H1 (cell line): ENCODE measurements at regions not wholly inside any gene's neighbourhood (a gene's known extent, or its start where the extent isn't known, plus 50 kb on each side); places are given as distances from the start of the nearest gene placed in this dataset.

Experiments
- CTCF ChIA-PET: fragments of 300-600 bp; sonication (Branson Sonifier 250); formaldehyde crosslinking; loops from one replicate; lab custom pipeline; 2021; ENCODE audit not compliant: partially characterized antibody; lab: Charles Lee
- POLR2A ChIA-PET: fragments of 300-600 bp; sonication (Branson Sonifier 250); formaldehyde crosslinking; loops from one replicate; lab custom pipeline; 2021; ENCODE audit warnings: inconsistent platforms; ENCODE audit not compliant: partially characterized antibody; lab: Charles Lee
- DNase-seq, 2 experiments: peaks; one replicate each; pipeline versions ENCODE4 v3.0.0 to v3.0.0-alpha.2; 2010 to 2022; ENCODE audit warnings: low spot score in 2 of 2, low read depth in 1 of 2, mixed read lengths in 1 of 2
- FAIRE-seq: peaks from 2 replicates; lab custom pipeline; 2011; peaks lifted over from hg19 to GRCh38; lab: Jason Lieb, UNC
- H2AFZ ChIP-seq: 2 replicates; pipeline ENCODE4 v1.8.1; 2012; ENCODE audit warnings: low read length, inconsistent platforms
- H2AK5ac ChIP-seq: 2 replicates; pipeline ENCODE4 v1.6.1; 2013; ENCODE audit warnings: low read depth, low read length
- H2BK120ac ChIP-seq: replicated peaks from 2 replicates; pipeline ENCODE3; 2013; ENCODE audit warnings: low read depth, low read length, inconsistent platforms
- H2BK12ac ChIP-seq: 2 replicates; pipeline ENCODE4 v1.6.1; 2013; ENCODE audit warnings: low read depth, low read length
- H2BK15ac ChIP-seq: 2 replicates; pipeline ENCODE4 v1.6.1; 2013; ENCODE audit warnings: low read length
- H2BK20ac ChIP-seq: 2 replicates; pipeline ENCODE4 v1.6.1; 2013; ENCODE audit warnings: low read length
- H2BK5ac ChIP-seq: 2 replicates; pipeline ENCODE4 v1.6.1; 2013; ENCODE audit warnings: low read depth, low read length
- H3K14ac ChIP-seq: 2 replicates; pipeline ENCODE4 v1.6.1; 2013; ENCODE audit warnings: inconsistent platforms; ENCODE audit not compliant: insufficient read length
- H3K18ac ChIP-seq: 2 replicates; pipeline ENCODE4 v1.6.1; 2013; ENCODE audit warnings: low read length; ENCODE audit errors: extremely low read depth
- H3K23ac ChIP-seq: 2 replicates; pipeline ENCODE4 v1.6.1; 2013; ENCODE audit warnings: inconsistent platforms; ENCODE audit not compliant: insufficient read length
- H3K23me2 ChIP-seq: 2 replicates; pipeline ENCODE4 v1.6.1; 2013; ENCODE audit warnings: low read depth, low read length
- H3K27ac ChIP-seq: 2 replicates; pipeline ENCODE4 v1.6.1; 2011; ENCODE audit warnings: low read depth, low read length, inconsistent platforms
- H3K27me3 ChIP-seq, 4 experiments: replicated peaks in 1 of 4; 1 replicate in 1 of 4; 2 replicates in 3 of 4; pipeline versions ENCODE4 v1.6.1 to v1.8.1; 2011 to 2013; ENCODE audit warnings: low read length in 3 of 4, mild to moderate bottlenecking in 3 of 4, inconsistent platforms in 2 of 4, mixed read lengths in 2 of 4, moderate library complexity in 1 of 4; ENCODE audit not compliant: control insufficient read depth in 3 of 4, insufficient read depth in 3 of 4; ENCODE audit errors: extremely low read depth in 1 of 4
- H3K36me3 ChIP-seq, 4 experiments: 2 replicates each; pipeline versions ENCODE4 v1.6.1 to v1.8.1; 2011 to 2013; ENCODE audit warnings: mild to moderate bottlenecking in 4 of 4, low read length in 3 of 4, moderate library complexity in 2 of 4, control low read depth in 1 of 4, inconsistent platforms in 1 of 4; ENCODE audit not compliant: insufficient read depth in 4 of 4, control insufficient read depth in 2 of 4
- H3K4ac ChIP-seq: replicated peaks from 2 replicates; pipeline ENCODE3; 2013; ENCODE audit warnings: low read length, low read depth, mixed read lengths, inconsistent platforms; ENCODE audit not compliant: insufficient read length
- H3K4me1 ChIP-seq, 4 experiments: replicated peaks in 1 of 4; 1 replicate in 1 of 4; 2 replicates in 3 of 4; pipeline versions ENCODE4 v1.6.1 to v1.8.1; 2011 to 2013; ENCODE audit warnings: low read length in 3 of 4, inconsistent platforms in 2 of 4, mixed read lengths in 1 of 4; ENCODE audit not compliant: insufficient read depth in 4 of 4, control insufficient read depth in 3 of 4
- H3K4me2 ChIP-seq, 2 experiments: 2 replicates each; pipeline versions ENCODE4 v1.6.1 to v1.8.1; 2011 to 2013; ENCODE audit warnings: low read depth in 2 of 2, low read length in 2 of 2, control low read depth in 1 of 2, inconsistent platforms in 1 of 2, mild to moderate bottlenecking in 1 of 2; ENCODE audit not compliant: insufficient read depth in 1 of 2
- H3K4me3 ChIP-seq, 4 experiments: fragments of 200-600, 300-600 bp in 1 of 4; sonication (generic), shearing (Covaris generic), sonication (Bioruptor Twin) in 1 of 4; 2 replicates each; pipeline versions ENCODE4 v1.5.1 to v1.8.1; 2011 to 2016; ENCODE audit warnings: low read length in 4 of 4, low read depth in 3 of 4, control low read depth in 2 of 4, inconsistent platforms in 2 of 4, mild to moderate bottlenecking in 2 of 4, mixed read lengths in 1 of 4, moderate library complexity in 1 of 4; ENCODE audit not compliant: insufficient read depth in 2 of 4; ENCODE audit errors: extremely low read depth in 1 of 4
- H3K56ac ChIP-seq: replicated peaks from 2 replicates; pipeline ENCODE3; 2013; ENCODE audit warnings: low read depth, mild to moderate bottlenecking, mixed read lengths, low read length, inconsistent platforms; ENCODE audit not compliant: insufficient read length
- H3K79me1 ChIP-seq: 2 replicates; pipeline ENCODE4 v1.6.1; 2013; ENCODE audit warnings: low read depth, low read length, control low read depth
- H3K79me2 ChIP-seq, 2 experiments: 2 replicates each; pipeline versions ENCODE4 v1.6.1 to v1.8.1; 2012 to 2013; ENCODE audit warnings: low read length in 2 of 2, mild to moderate bottlenecking in 2 of 2, inconsistent platforms in 1 of 2; ENCODE audit not compliant: insufficient read depth in 2 of 2, control insufficient read depth in 1 of 2
- H3K9ac ChIP-seq, 4 experiments: replicated peaks in 1 of 4; 1 replicate in 1 of 4; 2 replicates in 3 of 4; pipeline versions ENCODE4 v1.6.1 to v1.8.1; 2011 to 2013; ENCODE audit warnings: low read depth in 3 of 4, low read length in 3 of 4, control low read depth in 2 of 4, mild to moderate bottlenecking in 2 of 4, moderate library complexity in 2 of 4, inconsistent platforms in 1 of 4; ENCODE audit errors: extremely low read depth in 1 of 4
- H3K9me3 ChIP-seq, 2 experiments: 2 replicates each; pipeline versions ENCODE4 v1.6.1 to v1.8.1; 2012 to 2013; ENCODE audit warnings: mild to moderate bottlenecking in 2 of 2, moderate library complexity in 2 of 2, control low read depth in 1 of 2, inconsistent platforms in 1 of 2, low read depth in 1 of 2, low read length in 1 of 2, mixed read lengths in 1 of 2; ENCODE audit not compliant: insufficient read depth in 2 of 2
- H4K20me1 ChIP-seq, 2 experiments: replicated peaks in 1 of 2; 2 replicates each; pipeline versions ENCODE3 to v1.8.1; 2011 to 2013; ENCODE audit warnings: inconsistent platforms in 2 of 2, low read length in 2 of 2, mild to moderate bottlenecking in 1 of 2; ENCODE audit not compliant: insufficient read depth in 2 of 2, control insufficient read depth in 1 of 2
- H4K5ac ChIP-seq: 2 replicates; pipeline ENCODE4 v1.6.1; 2013; ENCODE audit warnings: low read length, low read depth, mixed read lengths, inconsistent platforms; ENCODE audit not compliant: insufficient read length
- H4K8ac ChIP-seq: 2 replicates; pipeline ENCODE4 v1.8.0; 2013; ENCODE audit warnings: mild to moderate bottlenecking, moderate library complexity, low read length, inconsistent platforms; ENCODE audit not compliant: insufficient read depth; ENCODE audit errors: extremely low read depth
- H4K91ac ChIP-seq: replicated peaks from 2 replicates; pipeline ENCODE3; 2013; ENCODE audit warnings: low read length, mixed read lengths, inconsistent platforms; ENCODE audit not compliant: insufficient read length
- NANOG ChIP-seq: IDR thresholded peaks from 2 replicates; pipeline ENCODE4 v1.6.1; 2011; ENCODE audit warnings: low read length, low read depth, mild to moderate bottlenecking, inconsistent platforms; ENCODE audit not compliant: insufficient read depth, poor library complexity, severe bottlenecking
- WGBS, 2 experiments: shearing (Covaris generic) in 1 of 2; methylation state at CpG; one replicate each; pipeline versions ENCODE4 v1.1.6 to v1.1.7; 2013 to 2015; ENCODE audit warnings: low lambda C conversion rate in 2 of 2, mixed read lengths in 2 of 2, inconsistent platforms in 1 of 2, low coverage in 1 of 2, missing lambda C conversion rate in 1 of 2; ENCODE audit not compliant: insufficient replicate concordance in 2 of 2, insufficient coverage in 1 of 2, insufficient read length in 1 of 2; ENCODE audit errors: extremely low coverage in 1 of 2, missing lambda C conversion rate in 1 of 2; 5-methylcytosine and 5-hydroxymethylcytosine counted together

- Histone ChIP-seq H3K4me2 (no peak overlapping the region), H2BK5ac (no peak overlapping the region), H3K9me3 (no peaks in the 10 kb centered on the region), H3K14ac (no peak overlapping the region), H3K23me2 (no peaks in the 10 kb centered on the region; the same call in 1 of the 2 replicates), H3K9ac (no peak overlapping the region), H3K4me1 (no peaks in the 10 kb centered on the region), H3K56ac (no peak overlapping the region), H2BK20ac (no peak overlapping the region), H3K23ac (no peak overlapping the region), H2AFZ (no peak overlapping the region), H3K27me3 (no peaks in the 10 kb centered on the region), H4K5ac (no peak overlapping the region), H2BK12ac (no peak overlapping the region), H3K4ac (no peak overlapping the region), H2BK120ac (no peak overlapping the region)
- no peak for FAIRE-seq
- TF ChIP-seq NANOG = no peak
- TF ChIP-seq, all 59 proteins: peak for 0
- Histone ChIP-seq H3K18ac (no peak overlapping the region), H2AK5ac (no peak overlapping the region), H3K4me3 (no peak overlapping the region), H4K20me1 (no peaks in the 10 kb centered on the region), H3K79me1 (no peaks in the 10 kb centered on the region), H4K91ac (no peak overlapping the region), H3K36me3 (no peaks in the 10 kb centered on the region), H2BK15ac (no peak overlapping the region), H4K8ac (no peak overlapping the region), H3K79me2 (no peaks in the 10 kb centered on the region), H3K27ac (no peak overlapping the region)
- POLR2A ChIA-PET = no interaction called here
- CTCF ChIA-PET = interaction anchor here (1.1 kb wide), 1 partner anchor 25 kb away, joined by 3 read pairs; no protein-coding TSS in a partner anchor
- DNase-seq = no peak
- WGBS, 2 experiments = 67% methylated on average over 2 of the region's 2 CpGs; no CpG with 5 or more reads in 1 of the 2 experiments
Observed at GRCh38 chr5:164090358-164090757, 584.9 kb downstream of the MAT2B start.
